ENCODE measurements at regions not wholly inside any gene's neighbourhood (a gene's known extent, or its start where the extent isn't known, plus 50 kb on each side); places are given as distances from the start of the nearest gene placed in this dataset.

DNA sequence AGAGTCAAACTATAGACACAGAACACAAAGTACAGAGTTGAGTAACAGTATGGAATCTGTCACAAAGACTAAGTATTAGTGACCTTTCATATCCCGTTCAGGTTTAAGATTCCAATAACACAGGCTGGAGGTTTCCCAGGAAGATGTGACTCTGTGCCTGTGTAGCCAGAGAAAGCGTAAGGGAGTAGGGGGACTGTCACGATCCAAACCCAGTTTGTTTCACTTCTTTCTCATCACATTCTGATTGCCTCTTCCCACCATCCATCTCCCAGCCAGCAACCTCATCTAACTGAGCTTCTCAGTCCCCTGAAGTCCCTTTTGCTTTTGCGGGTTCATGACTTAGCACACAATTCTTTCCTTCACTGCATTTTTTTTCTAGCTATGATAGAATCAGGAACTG lies 76.4 kb upstream of the NPVF start:
- TF ChIP-seq EZH2 (IDR thresholded peaks at IDR 0.05) (no peak), POLR2A (IDR thresholded peaks at IDR 0.05; ENCODE audit: borderline replicate concordance, extremely low read depth, insufficient read depth, insufficient read length) (no peak), POLR2AphosphoS5 (IDR thresholded peaks at IDR 0.05; ENCODE audit: low read depth, low read length) (no peak), SRF (IDR thresholded peaks at IDR 0.05; ENCODE audit: low read depth) (no peak), CTCF (IDR thresholded peaks at IDR 0.05 in 2 of 3, conservative IDR thresholded peaks at IDR 0.05 in 1 of 3; ENCODE audit: borderline replicate concordance in 1 of 3, insufficient read depth in 1 of 3, low read depth in 2 of 3, low read length in 2 of 3) (no peak), YY1 (IDR thresholded peaks at IDR 0.05; ENCODE audit: extremely low read depth, insufficient replicate concordance, low read depth, low read length) (no peak)

Data from HCT116 (cell line).